ENCODE measurements at regions not wholly inside any gene's neighbourhood (a gene's known extent, or its start where the extent isn't known, plus 50 kb on each side); places are given as distances from the start of the nearest gene placed in this dataset.

DNA sequence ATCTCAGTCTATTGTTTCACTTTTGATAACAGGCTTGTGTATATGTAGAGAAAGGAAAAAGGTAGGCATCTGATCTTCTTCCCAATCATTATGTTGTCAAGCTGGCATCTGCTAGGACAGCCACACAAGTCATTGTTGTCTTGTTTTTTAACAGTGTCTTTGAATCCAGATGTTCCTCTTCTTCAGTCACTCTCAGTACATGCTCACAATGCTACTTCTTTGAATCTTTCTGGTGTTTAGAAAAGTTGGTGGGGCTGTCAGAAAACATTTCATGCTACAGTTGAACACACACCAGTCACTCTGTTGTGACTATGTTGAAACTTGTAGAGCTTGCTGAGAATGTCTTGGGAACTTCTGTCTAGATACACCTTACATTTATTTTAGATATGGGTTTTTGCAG is 1231.4 kb upstream of the MIR17HG start:
- no peak for DNase-seq

DNA sequence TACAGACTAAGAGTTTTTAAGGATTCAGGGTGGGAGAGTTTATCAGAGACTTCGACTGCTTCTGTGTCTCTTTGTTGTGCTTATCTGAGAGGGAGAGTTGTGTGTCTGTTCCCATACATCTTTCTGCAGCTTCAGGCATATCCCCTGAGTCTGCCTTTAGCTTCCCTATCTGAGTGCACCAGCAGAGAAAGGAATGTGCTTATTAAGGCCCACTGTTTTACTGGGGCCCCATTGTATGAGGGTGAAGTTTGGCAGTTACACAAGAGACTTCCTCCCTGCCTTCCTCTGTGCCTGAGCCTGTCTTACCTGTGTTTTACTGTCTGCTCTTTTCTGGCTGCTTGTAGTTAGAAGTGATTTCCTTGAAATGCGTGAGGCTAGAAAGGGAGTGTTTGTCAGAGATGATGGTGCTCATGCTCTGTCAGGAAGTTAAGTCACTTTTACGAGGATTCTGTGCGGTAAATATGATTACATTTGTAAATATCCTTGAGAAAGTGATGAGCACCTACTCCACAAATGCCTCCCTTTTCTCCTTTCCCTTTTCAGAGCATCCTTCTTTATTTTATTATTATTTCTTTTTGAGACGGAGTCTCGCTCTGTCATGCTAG is 1228.9 kb upstream of the MIR17HG start:
- DNase-seq: no peak

DNA sequence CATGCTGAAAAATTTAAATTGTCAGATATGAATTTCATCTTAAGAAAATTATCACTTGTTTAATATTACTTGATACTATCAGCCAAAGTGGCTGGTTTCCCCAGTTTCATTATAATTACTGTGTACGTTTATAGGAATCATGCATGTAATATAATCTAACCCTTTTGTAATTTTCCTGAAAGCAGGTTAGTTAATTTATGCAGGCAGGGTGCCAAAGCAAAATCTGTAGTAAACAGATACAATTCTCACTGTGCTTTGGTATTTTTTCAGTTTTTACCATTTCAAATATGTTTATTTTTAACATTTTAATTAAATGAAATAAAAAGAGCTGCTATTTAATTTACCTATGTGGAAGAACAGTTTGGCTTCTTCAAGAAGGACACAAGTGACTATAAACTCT is 1227.5 kb upstream of the MIR17HG start:
- no peak for DNase-seq

DNA sequence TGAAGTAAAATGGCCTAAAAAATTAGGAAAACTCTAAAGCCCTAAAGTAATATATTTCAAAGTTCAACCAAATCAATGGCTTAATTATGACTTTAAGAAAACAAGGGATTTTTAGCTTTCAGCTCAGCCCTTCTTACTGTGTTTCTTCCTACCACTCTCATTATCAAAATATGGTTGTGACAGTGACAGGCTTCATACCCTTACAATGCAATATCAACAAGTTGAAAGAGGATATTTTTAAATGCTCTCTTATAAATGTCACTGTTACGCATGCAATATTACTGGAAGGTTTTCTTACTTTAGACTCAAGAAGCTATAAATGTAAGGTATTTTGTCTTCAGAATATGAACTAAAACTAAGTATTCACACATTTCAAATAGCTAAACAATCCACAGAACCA is 1225.7 kb upstream of the MIR17HG start:
- DNase-seq: no peak

DNA sequence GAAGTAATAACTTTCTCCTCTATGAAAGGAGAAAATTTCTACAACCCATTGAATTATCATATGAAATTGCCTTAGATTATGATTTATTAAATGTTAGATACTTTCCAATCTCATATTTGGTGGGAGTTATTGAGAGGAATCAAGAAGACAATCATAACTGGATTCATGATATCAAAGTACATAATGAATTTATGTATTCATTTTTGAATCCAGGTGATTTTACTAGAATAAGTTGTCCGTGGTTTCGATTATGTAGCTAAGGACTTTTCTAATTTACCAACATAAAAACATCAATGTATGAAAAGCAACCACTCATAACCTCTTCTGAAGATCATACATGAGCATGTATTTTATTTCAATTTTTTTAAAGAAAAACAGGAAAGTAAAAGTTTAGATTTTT is 1225.0 kb upstream of the MIR17HG start:
- DNase-seq: no peak

DNA sequence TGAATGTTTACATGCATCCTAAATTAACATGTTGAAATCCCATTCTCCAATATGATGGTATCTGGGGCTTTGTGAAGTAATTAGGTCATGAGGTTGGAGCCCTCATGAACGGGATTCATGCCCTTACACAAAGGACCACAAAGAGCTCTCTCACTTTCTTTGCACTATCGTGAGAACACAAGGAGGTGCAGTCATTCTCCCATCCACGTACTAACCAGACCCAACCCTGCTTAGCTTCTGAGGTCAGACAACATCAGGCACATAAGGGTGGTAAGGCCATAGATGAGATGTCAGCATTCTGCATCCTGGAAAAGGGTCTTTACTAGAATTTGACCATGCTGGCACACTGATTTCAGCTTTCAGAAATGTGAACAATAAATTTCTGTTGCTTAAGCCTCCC is 1211.9 kb upstream of the MIR17HG start:
- no peak for DNase-seq

DNA sequence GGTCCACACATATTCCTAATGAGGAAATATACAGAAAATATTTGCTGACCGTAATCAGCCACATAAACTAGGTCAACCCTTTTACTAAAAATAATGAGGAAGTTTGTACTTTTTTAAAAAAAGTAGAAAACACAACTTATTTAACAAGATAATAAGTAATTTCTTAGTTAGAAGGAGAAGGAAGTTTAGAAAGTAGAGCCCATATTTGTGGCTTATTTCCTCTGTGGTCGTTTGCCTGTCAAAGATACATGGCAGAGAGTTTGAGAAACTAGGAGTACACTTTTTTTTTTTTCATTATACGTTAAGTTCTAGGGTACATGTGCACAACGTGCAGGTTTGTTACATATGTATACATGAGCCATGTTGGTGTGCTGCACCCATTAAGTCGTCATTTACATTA is 1205.2 kb upstream of the MIR17HG start:
- no peak for DNase-seq

DNA sequence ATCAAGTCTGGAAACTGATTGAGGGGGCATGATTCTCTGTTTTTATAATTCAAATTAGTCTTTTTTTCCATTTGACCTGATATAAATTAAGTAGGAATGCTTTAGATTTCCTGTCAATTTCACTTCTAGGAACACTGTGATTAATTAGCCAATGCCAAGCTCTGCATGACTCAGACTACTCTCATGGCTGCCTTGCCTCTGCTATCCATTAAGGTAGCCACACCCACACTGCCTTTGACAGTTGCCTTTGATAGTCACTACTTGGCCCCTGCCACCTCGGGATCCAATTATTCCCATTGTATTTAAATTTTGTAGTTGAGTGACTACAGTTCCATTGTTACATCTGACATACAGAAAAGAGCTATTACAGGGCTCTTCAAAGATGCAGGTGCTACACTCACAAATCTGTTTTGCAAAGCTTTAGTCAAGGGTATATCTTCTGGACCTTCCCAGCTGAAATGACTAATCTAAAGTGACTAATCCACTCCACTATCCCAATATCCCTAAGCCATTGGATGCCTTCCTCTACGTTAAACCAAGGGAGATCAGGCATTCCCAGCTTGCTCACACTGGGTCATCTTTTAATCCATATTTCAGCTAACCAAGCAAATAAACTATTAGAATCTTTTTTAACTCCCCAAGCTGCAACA is 1193.1 kb upstream of the MIR17HG start:
- DNase-seq: no peak

DNA sequence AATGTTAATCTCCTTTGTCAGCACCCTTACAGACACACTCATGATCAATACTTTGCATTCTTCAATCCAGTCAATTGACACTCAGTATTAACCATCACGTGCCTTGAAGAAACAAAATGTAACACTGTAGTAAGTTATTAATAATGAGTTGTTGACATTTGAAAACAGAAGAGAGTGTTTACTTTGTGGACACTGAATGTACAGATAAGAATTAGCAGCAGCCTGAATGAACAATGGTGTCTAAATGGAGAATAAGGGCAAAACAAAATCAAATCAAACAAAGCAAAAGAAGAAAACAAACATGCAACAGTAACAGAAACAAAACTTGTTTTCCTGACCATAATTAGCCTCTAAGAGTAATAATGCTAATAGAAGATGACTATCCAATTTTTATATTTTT is 1191.1 kb upstream of the MIR17HG start:
- DNase-seq: no peak

DNA sequence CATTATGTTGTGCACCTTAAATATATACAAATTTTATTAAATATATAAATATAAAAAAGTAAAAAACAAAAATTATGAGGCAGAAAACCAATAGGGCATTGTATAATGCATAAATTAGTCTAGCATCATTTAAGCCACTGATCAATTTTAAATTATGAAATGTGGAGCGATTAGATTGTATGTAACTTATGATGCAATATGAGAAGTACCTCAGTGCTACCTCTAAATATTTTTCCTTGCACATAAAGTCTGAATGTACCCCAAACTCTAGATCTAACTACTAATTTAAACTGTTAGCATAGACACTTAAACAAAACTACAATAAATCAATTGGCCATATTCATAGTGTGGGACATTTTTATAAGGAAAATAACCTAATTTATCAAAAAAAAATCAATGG is 1178.5 kb upstream of the MIR17HG start:
- no peak for DNase-seq

DNA sequence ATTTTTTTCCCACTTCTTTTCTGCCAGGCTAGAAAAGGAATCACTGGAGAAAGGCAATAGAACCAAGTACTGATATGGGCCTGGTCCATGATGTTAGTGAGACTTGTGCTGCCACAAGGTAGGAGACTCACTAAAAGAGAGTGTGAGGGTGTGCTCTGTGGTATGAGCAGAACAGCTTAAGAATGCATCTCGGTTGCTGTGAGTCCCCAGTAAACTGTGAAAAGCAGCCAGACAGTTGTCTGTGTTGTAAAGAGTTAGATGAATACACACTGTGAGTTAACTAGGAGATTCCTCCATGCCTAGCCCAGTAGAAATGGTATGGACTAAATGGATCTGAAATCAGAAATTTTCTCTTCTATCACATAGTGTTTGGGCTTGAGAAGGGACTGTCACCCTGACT is 1177.3 kb upstream of the MIR17HG start:
- DNase-seq: no peak

DNA sequence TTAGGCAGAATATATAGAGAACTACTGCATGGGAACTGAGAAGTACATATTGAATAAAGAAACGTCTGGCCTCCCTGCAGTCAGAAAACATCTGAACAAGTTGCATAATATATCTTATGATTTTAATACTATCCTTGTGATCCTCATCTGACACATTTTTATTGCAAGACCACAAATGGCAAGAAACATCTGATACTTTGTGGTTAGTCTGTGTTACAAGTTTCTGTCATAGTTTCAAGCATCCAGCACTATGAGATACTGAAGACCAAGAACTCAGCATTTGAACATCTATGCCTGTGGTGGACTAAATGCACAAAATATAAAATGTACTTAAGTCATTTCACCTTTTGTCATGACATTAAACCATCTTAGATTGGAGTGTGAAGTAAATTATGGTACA is 1175.8 kb upstream of the MIR17HG start:
- DNase-seq: no peak

DNA sequence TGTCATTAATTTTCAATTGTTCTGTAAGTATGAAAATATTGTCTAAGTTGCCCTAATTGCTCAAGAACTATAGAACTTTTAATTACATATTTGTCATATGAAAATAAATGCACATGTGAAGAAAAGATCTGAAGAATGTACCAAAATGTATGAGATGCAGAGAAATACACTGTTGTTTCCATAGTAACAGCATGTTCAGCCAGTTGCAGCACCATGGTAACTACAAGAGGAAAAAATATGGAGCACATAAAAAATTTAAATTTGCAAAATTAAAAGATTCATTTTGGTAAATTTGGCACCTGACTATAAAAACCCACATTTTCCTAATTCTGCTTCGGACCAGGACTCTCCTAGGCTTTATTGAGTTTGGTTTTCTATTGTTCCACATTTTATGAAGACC is 1170.0 kb upstream of the MIR17HG start:
- no peak for DNase-seq

DNA sequence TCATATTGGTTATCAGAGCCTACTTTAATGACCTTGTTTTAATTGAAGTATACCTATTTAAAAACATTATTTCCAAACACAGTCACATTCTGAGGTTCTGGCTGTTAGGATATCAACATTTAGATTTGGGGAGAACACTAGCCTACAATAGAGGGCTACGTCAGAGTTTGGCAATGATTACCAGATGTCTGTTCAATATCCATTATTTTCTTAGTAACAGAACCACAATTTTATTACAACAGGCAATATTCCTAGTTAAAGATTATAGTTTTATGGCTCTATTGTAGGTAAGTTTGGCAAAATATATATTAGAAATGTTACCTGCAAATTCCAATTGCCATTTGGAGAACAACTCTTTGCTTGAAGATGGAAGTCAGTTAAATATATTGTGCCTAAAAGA is 1163.1 kb upstream of the MIR17HG start:
- no peak for DNase-seq

DNA sequence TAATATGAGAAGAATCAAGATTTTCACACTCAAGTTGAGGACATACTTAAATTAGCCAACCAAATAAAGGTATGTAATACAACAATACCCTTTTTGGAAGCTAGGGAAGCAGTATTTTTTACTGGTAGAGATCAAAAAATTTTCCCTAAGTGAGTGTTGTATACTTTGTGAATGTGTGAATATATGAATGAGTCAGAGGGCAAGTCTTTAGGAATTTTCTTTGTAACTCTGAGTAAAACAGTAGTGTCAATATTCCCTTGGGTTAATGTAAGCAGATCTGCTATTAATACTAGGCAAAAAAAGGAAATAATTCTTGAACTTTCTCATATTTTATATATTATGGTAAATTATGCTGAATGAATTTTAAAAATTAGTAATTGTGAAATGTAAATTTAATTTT is 1161.8 kb upstream of the MIR17HG start:
- no peak for DNase-seq

DNA sequence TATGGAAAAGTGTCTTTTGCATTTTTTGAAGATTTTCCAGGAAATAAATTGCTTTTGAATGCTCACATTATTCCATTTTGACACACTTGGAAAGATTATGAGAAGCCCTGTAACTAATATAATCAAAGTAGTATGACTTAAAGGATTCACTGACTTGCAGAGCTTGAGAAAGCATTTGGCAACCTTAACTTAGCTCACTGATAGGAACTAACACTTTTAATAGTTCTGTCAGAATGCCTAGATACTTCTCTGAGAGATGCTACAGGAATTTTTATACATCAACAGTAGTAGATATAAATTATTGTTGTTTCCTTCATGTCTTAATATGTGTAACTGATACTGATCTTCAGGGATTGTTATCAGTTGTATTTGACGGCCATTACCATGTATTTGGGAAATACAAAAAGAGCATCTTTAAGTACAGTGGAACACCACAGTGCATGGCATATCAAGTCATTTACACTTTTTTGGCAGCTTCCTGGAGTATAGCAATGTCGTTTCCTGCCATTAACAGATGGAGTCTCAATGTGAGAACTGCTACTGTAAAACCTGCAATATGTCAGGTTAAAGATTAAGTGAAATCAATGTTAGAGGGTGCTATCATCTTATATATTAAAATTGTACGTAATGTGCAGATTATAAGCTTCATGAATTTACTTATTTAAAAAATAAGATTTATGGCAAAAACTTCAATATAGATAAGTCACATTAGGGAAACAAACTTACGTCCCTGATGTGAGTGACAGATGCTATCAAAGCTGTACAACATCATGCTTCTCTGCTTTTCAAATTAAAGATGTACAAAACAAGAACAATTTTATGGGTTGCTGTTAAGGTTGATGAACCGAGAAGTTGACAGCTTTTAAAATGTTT is 1159.8 kb upstream of the MIR17HG start:
- DNase-seq: no peak

DNA sequence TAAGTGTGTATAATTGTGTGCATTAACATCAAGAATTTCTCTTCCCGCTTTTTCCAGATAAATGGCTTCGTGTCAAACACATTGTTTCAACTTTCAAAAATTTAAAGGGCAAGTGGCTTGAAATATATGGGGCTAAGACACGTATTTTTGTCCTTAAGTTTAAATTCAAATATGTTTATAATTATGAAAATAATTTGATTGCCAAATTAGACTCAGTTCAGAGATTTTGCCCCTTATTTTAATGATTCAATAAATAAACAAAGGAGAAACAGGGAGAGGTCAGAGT is 1159.2 kb upstream of the MIR17HG start:
- no peak for DNase-seq

DNA sequence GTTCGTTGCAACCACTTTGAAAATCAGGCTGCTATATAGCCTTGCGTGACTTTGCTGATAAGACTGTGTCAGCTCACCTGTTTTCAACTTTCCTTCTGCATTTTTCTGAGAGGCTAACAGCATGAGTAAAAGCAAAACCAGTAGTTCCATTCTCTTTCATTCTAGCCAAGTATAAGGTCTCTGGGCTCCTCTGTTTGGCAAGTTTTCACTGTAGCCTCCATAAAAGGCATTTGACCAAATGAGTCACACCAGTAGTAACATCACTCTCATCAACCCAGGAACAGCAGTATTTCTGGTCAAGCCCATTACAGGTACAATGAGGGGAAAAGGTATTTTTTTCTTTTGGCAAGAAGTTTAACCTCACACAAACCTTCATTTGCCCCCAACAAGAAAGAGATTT is 1149.8 kb upstream of the MIR17HG start:
- DNase-seq: no peak

DNA sequence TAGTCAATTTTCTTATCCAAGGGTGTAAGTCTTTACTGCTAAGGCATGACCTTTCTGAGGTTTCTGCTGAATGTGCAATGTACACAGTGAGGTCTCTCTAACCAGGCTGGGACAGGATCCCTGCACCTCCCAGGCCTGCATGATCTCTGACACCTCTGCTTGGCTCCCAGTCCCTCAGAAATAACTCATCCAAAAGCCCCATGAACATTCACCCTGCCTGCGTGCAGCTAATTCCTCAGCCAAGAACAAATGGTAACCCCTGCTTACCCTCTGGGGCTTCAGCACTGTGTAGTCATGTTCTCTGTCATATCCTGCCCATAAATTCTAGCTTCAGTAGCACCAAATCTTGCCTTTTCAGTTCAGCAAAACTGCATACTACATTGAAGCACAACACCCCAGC is 1146.3 kb upstream of the MIR17HG start:
- no peak for DNase-seq

DNA sequence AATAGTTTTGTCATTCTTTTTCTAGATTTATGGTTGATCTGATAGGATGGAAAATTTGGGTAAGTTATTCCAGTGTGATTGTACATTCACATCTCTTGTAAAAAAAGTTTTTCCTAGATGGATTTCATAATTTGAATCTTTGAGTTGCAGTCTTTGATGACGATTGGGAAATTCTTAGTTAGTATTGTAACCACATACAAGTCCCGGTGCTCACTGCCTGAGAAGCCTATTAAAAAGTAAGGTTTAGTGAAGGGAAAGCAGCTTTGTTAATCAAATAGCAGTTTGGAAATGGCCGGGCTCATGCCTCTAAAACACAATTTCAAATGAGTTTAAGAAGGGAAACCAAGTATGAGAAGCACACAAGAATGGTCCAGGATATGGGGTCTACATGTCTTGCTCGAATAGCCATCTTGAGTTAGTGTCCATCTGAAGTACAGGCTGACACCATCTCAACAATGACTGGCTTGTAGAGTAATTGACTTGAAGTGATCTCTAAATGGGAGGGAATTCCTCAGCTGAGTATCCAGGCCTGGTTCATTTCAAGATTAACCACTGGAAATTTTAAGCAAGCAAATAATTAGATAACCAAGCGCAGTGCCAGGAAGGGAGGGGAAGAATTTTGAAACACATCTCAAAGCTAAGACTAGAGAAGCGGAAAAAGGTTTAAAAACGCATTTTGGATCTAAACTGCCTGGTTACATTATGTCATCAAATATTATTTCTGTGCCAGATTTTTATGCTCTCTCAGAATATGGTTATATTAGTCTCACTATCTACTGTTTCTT is 1145.6 kb upstream of the MIR17HG start:
- DNase-seq: no peak

DNA sequence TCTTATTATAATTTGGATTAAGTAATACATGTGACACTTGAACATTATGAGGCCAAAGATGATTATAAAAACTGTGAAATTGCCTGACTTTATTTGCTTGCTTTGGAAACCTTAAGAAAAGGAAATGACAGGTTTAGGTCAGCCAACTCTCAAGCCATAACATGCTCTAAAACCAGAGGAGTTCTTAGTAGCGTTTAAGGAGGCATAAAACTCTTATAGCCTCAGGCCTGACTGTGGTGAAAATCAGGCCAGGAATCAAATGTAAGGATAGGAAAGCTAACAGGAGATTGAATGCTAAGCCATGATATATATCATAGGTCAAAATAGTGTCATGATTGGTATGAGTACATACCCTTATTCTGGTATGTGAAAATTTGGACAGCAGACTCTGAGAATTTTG is 1142.4 kb upstream of the MIR17HG start:
- DNase-seq: no peak

DNA sequence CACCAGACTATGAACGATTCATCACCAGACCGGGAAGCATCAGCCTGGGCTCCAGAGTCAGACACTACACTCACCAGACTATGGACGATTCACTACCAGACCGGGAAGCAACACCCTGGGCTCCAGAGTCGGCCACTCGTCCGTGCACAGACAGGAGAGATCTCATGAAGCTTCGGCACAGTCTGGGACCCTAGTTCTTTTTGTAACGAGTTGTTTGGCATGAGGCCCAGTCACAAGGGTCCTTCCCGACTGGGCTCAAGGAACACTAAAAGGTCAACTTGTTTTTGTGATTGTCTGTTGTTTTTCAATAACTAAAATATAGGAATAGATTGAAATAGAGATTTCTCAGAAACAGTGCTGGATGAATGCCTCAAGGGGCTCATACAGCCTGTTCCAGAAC is 1141.6 kb upstream of the MIR17HG start:
- no peak for DNase-seq

DNA sequence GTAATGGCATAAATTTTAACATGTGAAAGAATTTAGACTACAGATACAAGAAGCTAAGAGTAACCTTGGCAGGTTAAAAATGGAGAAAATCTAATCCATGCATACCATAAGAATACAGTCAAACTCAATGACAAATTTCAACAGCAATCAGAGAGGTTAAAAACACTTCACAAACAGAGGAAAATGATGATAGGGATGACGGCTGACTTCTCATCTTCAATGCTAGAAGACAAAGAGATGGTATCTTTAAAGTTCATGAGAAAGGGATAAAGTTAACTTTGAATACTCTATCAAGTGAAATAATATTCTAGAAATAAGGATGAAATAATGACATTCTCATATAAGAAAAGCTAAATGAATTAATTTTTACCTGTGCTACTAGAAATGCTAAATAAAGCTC is 1130.2 kb upstream of the MIR17HG start:
- no peak for DNase-seq

DNA sequence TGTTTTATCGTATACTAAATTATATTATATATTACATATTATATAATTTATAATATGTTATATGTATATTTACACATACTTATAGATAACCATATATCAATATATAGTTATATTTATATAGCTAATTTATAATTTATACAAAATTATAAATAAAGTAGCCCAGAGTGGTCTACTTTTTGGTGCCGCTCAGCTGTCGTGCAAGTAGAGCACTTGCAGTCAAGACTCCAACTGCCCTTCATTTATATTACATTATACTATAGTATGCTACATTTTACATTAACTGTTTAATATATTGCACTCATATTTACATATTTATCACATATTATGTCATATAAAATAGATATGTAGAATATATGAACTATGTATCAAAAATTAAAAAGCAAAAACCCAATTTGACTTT is 1124.7 kb upstream of the MIR17HG start:
- DNase-seq: no peak

All from DMS79 (cell line).